ENCODE measurements at regions not wholly inside any gene's neighbourhood (a gene's known extent, or its start where the extent isn't known, plus 50 kb on each side); places are given as distances from the start of the nearest gene placed in this dataset.
A peak's percentile ranks its signal among the peaks of the same experiment; 100 is the strongest.
"Not testable (repeated sequence)": the region's sequence is repeated elsewhere in the genome, so short reads cannot be mapped to it uniquely, and the experiment has no call there.

- no peak for DNase-seq (ENCODE audit: low spot score)
- H3K27ac ChIP-seq = no peak overlapping the region
- peak in 1 of 2 donors; percentile 37 for TF ChIP-seq CTCF (IDR thresholded peaks at IDR 0.05)
- no peaks in the 10 kb centered on the region for H3K4me1 ChIP-seq
- no peak overlapping the region for H3K4me3 ChIP-seq
- H3K36me3 ChIP-seq = no peaks in the 10 kb centered on the region
- no peaks in the 10 kb centered on the region for H3K27me3 ChIP-seq
- no peaks in the 10 kb centered on the region for H3K9me3 ChIP-seq
Observed at GRCh38 chr1:8239039-8239305, 78.9 kb upstream of the SLC45A1 start.

GRCh38 chr1:8238141-8239038 lies 79.5 kb upstream of the SLC45A1 start:
- peak overlapping the region in 1 of 2 donors; percentile 23 for H3K27ac ChIP-seq
- no peaks in the 10 kb centered on the region for H3K4me1 ChIP-seq
- no peak overlapping the region for H3K4me3 ChIP-seq

GRCh38 chr1:8232036-8232757 lies 85.7 kb upstream of the SLC45A1 start:
- DNase-seq (ENCODE audit: low spot score) = no peak
- H3K4me1 ChIP-seq = no peaks in the 10 kb centered on the region
- no peak for TF ChIP-seq CTCF (IDR thresholded peaks at IDR 0.05)
- H3K9me3 ChIP-seq = no peaks in the 10 kb centered on the region
- no peaks in the 10 kb centered on the region for H3K27me3 ChIP-seq
- no peaks in the 10 kb centered on the region for H3K36me3 ChIP-seq
- H3K27ac ChIP-seq = no peak overlapping the region
- no peak overlapping the region for H3K4me3 ChIP-seq

More at GRCh38 chr1:8238141-8239038, 79.5 kb upstream of the SLC45A1 start:
- TF ChIP-seq CTCF (IDR thresholded peaks at IDR 0.05) = no peak
- no peaks in the 10 kb centered on the region for H3K9me3 ChIP-seq
- H3K36me3 ChIP-seq = no peaks in the 10 kb centered on the region
- H3K27me3 ChIP-seq = no peaks in the 10 kb centered on the region
- no peak for DNase-seq (ENCODE audit: low spot score)

- TF ChIP-seq CTCF (IDR thresholded peaks at IDR 0.05) = no peak
- Histone ChIP-seq H3K4me1 (no peaks in the 10 kb centered on the region), H3K36me3 (no peaks in the 10 kb centered on the region), H3K4me3 (no peak overlapping the region), H3K27me3 (no peaks in the 10 kb centered on the region), H3K27ac (no peak overlapping the region), H3K9me3 (no peaks in the 10 kb centered on the region)
- no peak for DNase-seq (ENCODE audit: low spot score)
Observed at GRCh38 chr1:8230292-8230621, 87.7 kb upstream of the SLC45A1 start.

- Histone ChIP-seq H3K27ac (no peak overlapping the region), H3K36me3 (no peaks in the 10 kb centered on the region), H3K27me3 (no peaks in the 10 kb centered on the region), H3K9me3 (no peaks in the 10 kb centered on the region), H3K4me1 (no peaks in the 10 kb centered on the region), H3K4me3 (no peak overlapping the region)
- TF ChIP-seq CTCF (IDR thresholded peaks at IDR 0.05) = no peak
- no peak for DNase-seq (ENCODE audit: low spot score)
Observed at GRCh38 chr1:8228253-8228652, 89.7 kb upstream of the SLC45A1 start.

- DNase-seq (ENCODE audit: low spot score); H3K4me1 ChIP-seq; H3K9me3 ChIP-seq; H3K27ac ChIP-seq; H3K36me3 ChIP-seq; H3K4me3 ChIP-seq; H3K27me3 ChIP-seq: not testable (repeated sequence)
Observed at GRCh38 chr1:8227674-8228073, 90.2 kb upstream of the SLC45A1 start.

Measured in right atrium auricular region (tissue), 2 donors.